ENCODE measurements at regions not wholly inside any gene's neighbourhood (a gene's known extent, or its start where the extent isn't known, plus 50 kb on each side); places are given as distances from the start of the nearest gene placed in this dataset.

- DNase-seq, result no peak
Measured at GRCh38 chr1:225707824-225708223, 54.9 kb upstream of the ENAH start.

GRCh38 chr1:225709101-225709500, 56.2 kb upstream of the ENAH start:
- DNase-seq, result no peak

- peak; percentile 37 for DNase-seq
Measured at GRCh38 chr1:225710804-225711203, 57.9 kb upstream of the ENAH start.

GRCh38 chr1:225711236-225711937, 58.5 kb upstream of the ENAH start:
- DNase-seq, result no peak

GRCh38 chr1:225712391-225712790, 59.5 kb upstream of the ENAH start:
- no peak for DNase-seq

GRCh38 chr1:225713281-225713680, 60.4 kb upstream of the ENAH start:
- DNase-seq, result no peak

- DNase-seq, result no peak
Measured at GRCh38 chr1:225720937-225721336, 56.7 kb upstream of the SRP9 start.

GRCh38 chr1:225724251-225724650, 53.4 kb upstream of the SRP9 start:
- DNase-seq, result no peak

All from right hindlimb (tissue), 1 donor.